Calu3 (cell line): ENCODE measurements at regions not wholly inside any gene's neighbourhood (a gene's known extent, or its start where the extent isn't known, plus 50 kb on each side); places are given as distances from the start of the nearest gene placed in this dataset.
"Not testable (repeated sequence)": the region's sequence is repeated elsewhere in the genome, so short reads cannot be mapped to it uniquely, and the experiment has no call there.

ENCODE experiments used
- BruUV-seq: library from RNA; stranded (reverse); fragments of 400-500 nt; replicated peaks from 2 replicates; lab custom pipeline; 2021; lab: Mats Ljungman, UMichigan
- CTCF ChIA-PET: fragments of 300-600 bp; sonication (Branson Sonifier 250); formaldehyde crosslinking; loops from one replicate; lab custom pipeline; 2022; ENCODE audit warnings: antibody characterized with exemption; lab: Charles Lee
- DNase-seq: peaks from one replicate; pipeline ENCODE4 v3.0.0; 2022
- H3K27ac Mint-ChIP-seq: one replicate; pipeline ENCODE4 v1.8.0; 2022; ENCODE audit warnings: mixed read lengths; ENCODE audit not compliant: unreplicated experiment
- H3K27me3 Mint-ChIP-seq: one replicate; pipeline ENCODE4 v1.8.0; 2022; ENCODE audit warnings: mixed read lengths; ENCODE audit not compliant: unreplicated experiment
- H3K36me3 Mint-ChIP-seq: one replicate; pipeline ENCODE4 v1.8.0; 2022; ENCODE audit warnings: mild to moderate bottlenecking, moderate library complexity, mixed read lengths; ENCODE audit not compliant: insufficient read depth, unreplicated experiment
- H3K4me1 Mint-ChIP-seq: one replicate; pipeline ENCODE4 v1.8.0; 2022; ENCODE audit warnings: mild to moderate bottlenecking, low read depth, mixed read lengths; ENCODE audit not compliant: unreplicated experiment
- H3K4me3 Mint-ChIP-seq: one replicate; pipeline ENCODE4 v1.8.0; 2022; ENCODE audit warnings: mild to moderate bottlenecking, low read depth, moderate library complexity, mixed read lengths; ENCODE audit not compliant: unreplicated experiment
- H3K9me3 Mint-ChIP-seq: one replicate; pipeline ENCODE4 v1.8.0; 2022; ENCODE audit warnings: low read depth, mixed read lengths; ENCODE audit not compliant: unreplicated experiment
- intact Hi-C: fragments of 100-400 bp; cut with micrococcal nuclease; formaldehyde crosslinking; loops from one replicate; pipeline ENCODE4 v1.10.0; 2022; ENCODE audit not compliant: unreplicated experiment
- TF ChIP-seq, protein P1 (sequence below): fragments of 200-600 bp; IDR thresholded peaks from one replicate; pipeline ENCODE4 v1.8.0; 2022; ENCODE audit warnings: antibody characterized with exemption; ENCODE audit not compliant: unreplicated experiment

DNA sequence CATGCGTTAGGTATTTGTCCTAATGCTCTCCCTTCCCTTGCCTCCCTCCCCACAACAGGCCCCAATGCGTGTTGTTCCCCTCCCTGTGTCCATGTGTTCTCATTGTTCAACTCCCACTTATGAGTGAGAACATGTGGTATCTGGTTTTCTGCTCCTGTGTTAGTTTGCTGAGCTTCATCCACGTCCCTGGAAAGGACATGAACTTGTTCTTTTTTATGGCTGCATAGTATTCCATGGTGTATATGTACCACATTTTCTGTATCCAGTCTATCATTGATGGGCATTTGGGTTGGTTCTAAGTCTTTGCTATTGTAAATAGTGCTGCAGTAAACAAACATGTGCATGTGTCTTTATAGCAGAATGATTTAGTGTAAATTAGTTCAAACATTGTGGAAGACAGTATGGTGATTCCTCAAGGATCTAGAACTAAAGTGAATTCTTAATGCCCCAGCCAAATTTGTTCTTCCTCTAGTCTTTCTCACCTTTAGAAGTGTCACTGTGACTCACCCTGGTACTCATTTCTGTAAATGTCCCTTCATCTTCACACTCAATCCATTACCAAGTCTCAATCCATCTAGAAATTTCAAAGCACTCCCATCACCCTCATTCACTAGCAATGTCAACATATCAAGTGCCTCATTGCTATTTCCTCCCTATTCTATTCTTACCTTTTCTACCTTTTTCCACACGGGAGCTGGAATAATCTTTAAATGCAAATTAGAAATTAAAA lies 123.9 kb downstream of the MREG start:
- H3K4me1 Mint-ChIP-seq, H3K36me3 Mint-ChIP-seq, BruUV-seq, H3K9me3 Mint-ChIP-seq, H3K4me3 Mint-ChIP-seq, CTCF ChIA-PET, DNase-seq, H3K27ac Mint-ChIP-seq, H3K27me3 Mint-ChIP-seq, intact Hi-C loops: not testable (repeated sequence)

DNA sequence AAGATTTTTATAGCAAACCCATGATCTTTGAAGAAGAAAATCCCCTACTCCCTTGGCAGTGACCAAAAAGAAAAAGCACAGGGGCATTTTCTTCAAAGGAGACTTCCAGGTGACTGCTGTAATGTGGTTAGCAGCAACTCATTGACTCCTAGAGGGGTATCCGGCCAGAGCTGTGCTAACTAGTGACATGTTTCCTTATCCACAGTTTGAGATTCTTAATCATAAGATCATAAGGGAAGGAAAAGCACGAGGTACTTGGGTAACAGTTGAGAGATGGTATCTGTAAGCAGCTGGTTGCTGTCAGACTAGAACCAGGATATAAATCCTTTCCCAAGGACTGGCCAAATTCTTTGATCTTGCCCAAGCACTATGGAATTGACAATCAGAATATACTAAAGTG lies 124.7 kb downstream of the MREG start:
- H3K36me3 Mint-ChIP-seq, result no peaks in the 10 kb centered on the region
- TF ChIP-seq, protein P1, sequence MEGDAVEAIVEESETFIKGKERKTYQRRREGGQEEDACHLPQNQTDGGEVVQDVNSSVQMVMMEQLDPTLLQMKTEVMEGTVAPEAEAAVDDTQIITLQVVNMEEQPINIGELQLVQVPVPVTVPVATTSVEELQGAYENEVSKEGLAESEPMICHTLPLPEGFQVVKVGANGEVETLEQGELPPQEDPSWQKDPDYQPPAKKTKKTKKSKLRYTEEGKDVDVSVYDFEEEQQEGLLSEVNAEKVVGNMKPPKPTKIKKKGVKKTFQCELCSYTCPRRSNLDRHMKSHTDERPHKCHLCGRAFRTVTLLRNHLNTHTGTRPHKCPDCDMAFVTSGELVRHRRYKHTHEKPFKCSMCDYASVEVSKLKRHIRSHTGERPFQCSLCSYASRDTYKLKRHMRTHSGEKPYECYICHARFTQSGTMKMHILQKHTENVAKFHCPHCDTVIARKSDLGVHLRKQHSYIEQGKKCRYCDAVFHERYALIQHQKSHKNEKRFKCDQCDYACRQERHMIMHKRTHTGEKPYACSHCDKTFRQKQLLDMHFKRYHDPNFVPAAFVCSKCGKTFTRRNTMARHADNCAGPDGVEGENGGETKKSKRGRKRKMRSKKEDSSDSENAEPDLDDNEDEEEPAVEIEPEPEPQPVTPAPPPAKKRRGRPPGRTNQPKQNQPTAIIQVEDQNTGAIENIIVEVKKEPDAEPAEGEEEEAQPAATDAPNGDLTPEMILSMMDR, result no peak
- H3K4me1 Mint-ChIP-seq, result no peaks in the 10 kb centered on the region
- intact Hi-C loops, result no loop called here
- no peak overlapping the region for H3K4me3 Mint-ChIP-seq
- DNase-seq, result no peak
- H3K27me3 Mint-ChIP-seq, result no peaks in the 10 kb centered on the region
- CTCF ChIA-PET, result no interaction called here
- H3K27ac Mint-ChIP-seq, result no peak overlapping the region
- no TSS peak for BruUV-seq
- no peaks in the 10 kb centered on the region for H3K9me3 Mint-ChIP-seq

DNA sequence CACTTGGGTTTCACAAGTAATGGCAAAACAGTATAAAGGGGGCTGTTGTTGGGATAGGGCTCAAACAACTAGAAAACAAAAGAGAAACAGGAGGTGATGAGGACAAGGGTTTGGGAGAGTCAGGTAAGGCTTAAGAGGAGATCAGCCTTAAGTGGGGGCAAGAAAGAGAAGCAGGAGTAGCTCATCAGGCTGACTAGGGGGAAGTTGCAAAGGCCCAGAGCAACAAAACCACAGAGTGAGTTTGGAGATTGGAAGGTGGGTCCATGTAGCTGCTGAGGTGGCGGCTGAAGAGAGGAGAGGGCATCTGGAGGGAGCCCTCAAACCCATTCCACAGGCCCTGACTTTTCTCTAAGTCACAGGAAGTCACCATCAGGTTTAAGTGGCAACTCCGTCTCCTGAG lies 126.0 kb downstream of the MREG start:
- Mint-ChIP-seq H3K27ac (peak overlapping the region; percentile 4), H3K9me3 (no peaks in the 10 kb centered on the region)
- CTCF ChIA-PET, result interaction anchor here (1.4 kb wide), 1 partner anchor 14 kb away, joined by 3 read pairs; no protein-coding TSS in a partner anchor

DNA sequence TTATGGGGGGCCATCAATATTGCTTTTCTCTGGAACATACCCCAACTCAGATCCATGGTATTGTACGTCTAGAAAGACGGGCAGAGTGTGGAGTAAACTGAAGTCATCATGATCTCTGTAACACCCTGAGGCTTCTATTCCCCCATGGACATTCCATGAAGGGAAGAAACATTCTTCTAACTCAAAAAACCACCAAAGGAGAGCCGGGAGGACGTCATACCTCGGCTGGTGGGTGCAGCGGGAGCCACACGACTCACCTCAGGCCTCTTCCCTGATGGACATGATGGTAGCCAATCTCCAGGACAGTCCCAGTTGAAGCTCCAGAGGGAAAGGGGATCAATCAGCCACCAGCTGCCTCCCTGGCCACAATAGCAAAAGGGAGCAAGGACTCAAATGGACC lies 127.3 kb downstream of the MREG start:
- TF ChIP-seq, protein P1, result no peak
- no peaks in the 10 kb centered on the region for H3K27me3 Mint-ChIP-seq
- no peaks in the 10 kb centered on the region for H3K9me3 Mint-ChIP-seq
- no peak for DNase-seq
- H3K4me3 Mint-ChIP-seq, result no peak overlapping the region
- H3K27ac Mint-ChIP-seq, result no peak overlapping the region
- H3K36me3 Mint-ChIP-seq, result no peaks in the 10 kb centered on the region
- intact Hi-C loops, result no loop called here
- CTCF ChIA-PET, result interaction anchor here (1.4 kb wide), 1 partner anchor 13 kb away, joined by 3 read pairs; no protein-coding TSS in a partner anchor
- no TSS peak for BruUV-seq
- H3K4me1 Mint-ChIP-seq, result peaks cover 4% of the 10 kb centered on the region

More for the DNA sequence above, 126.0 kb downstream of the MREG start:
- TF ChIP-seq, protein P1, result no peak
- intact Hi-C loops, result no loop called here
- H3K4me3 Mint-ChIP-seq, result no peak overlapping the region
- BruUV-seq, result no TSS peak
- no peaks in the 10 kb centered on the region for H3K4me1 Mint-ChIP-seq
- DNase-seq, result no peak
- H3K36me3 Mint-ChIP-seq, result no peaks in the 10 kb centered on the region
- H3K27me3 Mint-ChIP-seq, result no peaks in the 10 kb centered on the region

DNA sequence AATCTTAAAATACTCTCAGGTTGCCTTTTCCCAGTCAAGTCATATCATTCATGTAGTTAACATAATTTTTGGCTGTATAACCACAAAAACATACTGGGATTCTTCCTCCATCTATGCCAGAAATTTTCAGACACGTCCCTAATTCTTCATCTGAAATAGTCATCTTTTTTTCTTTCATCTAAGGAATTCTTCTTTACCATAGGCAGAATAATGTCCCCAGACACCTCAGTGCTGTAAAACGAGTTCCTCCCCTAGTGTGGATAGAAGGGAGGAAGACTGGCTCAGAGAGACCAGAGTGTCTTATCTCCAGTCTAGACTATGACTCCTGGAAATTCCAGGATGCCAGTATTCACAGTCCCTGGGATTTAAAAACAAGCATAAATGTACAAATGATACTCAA lies 127.8 kb downstream of the MREG start:
- H3K4me1 Mint-ChIP-seq, result peaks cover 9% of the 10 kb centered on the region
- intact Hi-C loops, result no loop called here
- no TSS peak for BruUV-seq
- no peaks in the 10 kb centered on the region for H3K27me3 Mint-ChIP-seq
- DNase-seq, result no peak
- CTCF ChIA-PET, result no interaction called here
- TF ChIP-seq, protein P1, result no peak
- no peaks in the 10 kb centered on the region for H3K9me3 Mint-ChIP-seq
- no peak overlapping the region for H3K4me3 Mint-ChIP-seq
- H3K36me3 Mint-ChIP-seq, result no peaks in the 10 kb centered on the region
- no peak overlapping the region for H3K27ac Mint-ChIP-seq
